GM23338 (cell line): ENCODE measurements at regions not wholly inside any gene's neighbourhood (a gene's known extent, or its start where the extent isn't known, plus 50 kb on each side); places are given as distances from the start of the nearest gene placed in this dataset.

Experiments
- ATAC-seq: fragments of 200-7000 bp; cut with Tn5 transposase; 3 replicates; pipeline ENCODE4 v1.9.1; 2020
- DNase-seq: peaks from one replicate; pipeline ENCODE4 v3.0.0-alpha.2; 2015; ENCODE audit warnings: low spot score
- H2AFZ ChIP-seq: fragments of 200-600 bp; sonication (generic); 2 replicates; pipeline ENCODE4 v1.8.0; 2016; ENCODE audit warnings: antibody characterized with exemption, mild to moderate bottlenecking, moderate library complexity
- H3F3A ChIP-seq: fragments of 200-600 bp; sonication (generic); replicated peaks from 2 replicates; pipeline ENCODE4 v1.8.0; 2017; ENCODE audit warnings: antibody characterized with exemption, mixed run types, low read depth
- H3K27ac ChIP-seq: fragments of 200-600 bp; sonication (generic); 2 replicates; pipeline ENCODE4 v1.6.1; 2016; ENCODE audit warnings: low read depth
- H3K27me3 ChIP-seq: fragments of 200-600 bp; sonication (generic); 2 replicates; pipeline ENCODE4 v1.8.0; 2016; ENCODE audit warnings: mild to moderate bottlenecking, mixed run types, moderate library complexity; ENCODE audit not compliant: insufficient read depth
- H3K36me3 ChIP-seq: fragments of 200-600 bp; sonication (generic); 2 replicates; pipeline ENCODE4 v1.8.0; 2016; ENCODE audit warnings: mild to moderate bottlenecking; ENCODE audit not compliant: insufficient read depth
- H3K4me1 ChIP-seq: fragments of 200-600 bp; sonication (generic); 2 replicates; pipeline ENCODE4 v1.8.0; 2016; ENCODE audit warnings: mild to moderate bottlenecking, moderate library complexity; ENCODE audit not compliant: insufficient read depth
- H3K4me2 ChIP-seq: fragments of 200-600 bp; sonication (generic); 2 replicates; pipeline ENCODE4 v1.7.1; 2017; ENCODE audit warnings: mixed run types
- H3K4me3 ChIP-seq: fragments of 200-600 bp; sonication (generic); 2 replicates; pipeline ENCODE4 v1.6.1; 2016; ENCODE audit warnings: mixed run types
- H3K79me2 ChIP-seq: fragments of 200-600 bp; sonication (generic); replicated peaks from 2 replicates; pipeline ENCODE4 v1.8.0; 2017; ENCODE audit warnings: mild to moderate bottlenecking; ENCODE audit not compliant: insufficient read depth
- H3K9me2 ChIP-seq: fragments of 200-600 bp; sonication (generic); 2 replicates; pipeline ENCODE4 v1.8.0; 2017; ENCODE audit not compliant: insufficient read depth
- H4K20me1 ChIP-seq: fragments of 200-600 bp; sonication (generic); replicated peaks from 2 replicates; pipeline ENCODE4 v1.8.0; 2017; ENCODE audit warnings: mild to moderate bottlenecking; ENCODE audit not compliant: insufficient read depth
- H3K27ac Mint-ChIP-seq: 2 replicates; pipeline ENCODE4 v1.8.0; 2020; ENCODE audit warnings: inconsistent platforms, mild to moderate bottlenecking, moderate library complexity, mixed read lengths
- H3K27me3 Mint-ChIP-seq: 3 replicates; pipeline ENCODE4 v1.8.0; 2022; ENCODE audit warnings: low read depth, mild to moderate bottlenecking, moderate library complexity, mixed read lengths, inconsistent platforms; ENCODE audit not compliant: insufficient read depth, poor library complexity
- H3K36me3 Mint-ChIP-seq: 3 replicates; pipeline ENCODE4 v1.8.0; 2021; ENCODE audit warnings: low read depth, mild to moderate bottlenecking, inconsistent platforms, moderate library complexity, mixed read lengths
- H3K4me1 Mint-ChIP-seq: 3 replicates; pipeline ENCODE4 v1.8.0; 2020; ENCODE audit warnings: mild to moderate bottlenecking, inconsistent platforms, mixed read lengths
- H3K4me3 Mint-ChIP-seq: 3 replicates; pipeline ENCODE4 v1.8.0; 2021; ENCODE audit warnings: moderate library complexity, mild to moderate bottlenecking, inconsistent platforms, mixed read lengths
- H3K9me3 Mint-ChIP-seq: 3 replicates; pipeline ENCODE4 v1.8.0; 2020; ENCODE audit warnings: moderate library complexity, mild to moderate bottlenecking, inconsistent platforms, mixed read lengths
- CREB1 ChIP-seq: fragments of 250-450 bp; sonication (Bioruptor Pico); IDR thresholded peaks from 2 replicates; pipeline ENCODE4 v1.5.0; 2020; ENCODE audit warnings: low read depth, mild to moderate bottlenecking, moderate library complexity
- ETS1 ChIP-seq: IDR thresholded peaks from 2 replicates; pipeline ENCODE4 v1.6.1; 2016; ENCODE audit warnings: antibody characterized with exemption
- EZH2 ChIP-seq: fragments of 200-600 bp; sonication (generic); IDR thresholded peaks from one replicate; pipeline ENCODE4 v1.8.0; 2017; ENCODE audit warnings: antibody characterized with exemption, mild to moderate bottlenecking, low read depth; ENCODE audit not compliant: unreplicated experiment
- EZH2phosphoT487 ChIP-seq: fragments of 200-600 bp; sonication (generic); IDR thresholded peaks from one replicate; pipeline ENCODE4 v1.8.1; 2018; ENCODE audit warnings: antibody characterized with exemption; ENCODE audit not compliant: unreplicated experiment
- JUNB ChIP-seq: IDR thresholded peaks from one replicate; pipeline ENCODE4 v1.6.1; 2016; ENCODE audit warnings: antibody characterized with exemption; ENCODE audit not compliant: unreplicated experiment
- NANOG ChIP-seq: IDR thresholded peaks from 2 replicates; pipeline ENCODE4 v1.6.1; 2016; ENCODE audit warnings: antibody characterized with exemption, borderline replicate concordance
- POLR2AphosphoS5 ChIP-seq: IDR thresholded peaks from 2 replicates; pipeline ENCODE4 v1.6.1; 2016; ENCODE audit warnings: antibody characterized with exemption, low read depth
- STAT1 ChIP-seq: IDR thresholded peaks from one replicate; pipeline ENCODE4 v1.6.1; 2016; ENCODE audit warnings: antibody characterized with exemption; ENCODE audit not compliant: unreplicated experiment
- ZNF114 ChIP-seq: fragments of 250-450 bp; sonication (Bioruptor Pico); IDR thresholded peaks from 2 replicates; pipeline ENCODE4 v1.5.0; 2020; ENCODE audit warnings: mild to moderate bottlenecking, moderate library complexity
- ZNF331 ChIP-seq: fragments of 250-450 bp; sonication (Bioruptor Pico); IDR thresholded peaks from 2 replicates; pipeline ENCODE4 v1.5.0; 2020; ENCODE audit warnings: low read depth, mild to moderate bottlenecking, moderate library complexity
- ZNF462 ChIP-seq: fragments of 250-450 bp; sonication (Bioruptor Pico); IDR thresholded peaks from 2 replicates; pipeline ENCODE4 v1.5.0; 2020; ENCODE audit warnings: mild to moderate bottlenecking, moderate library complexity

- TF ChIP-seq ETS1, result no peak
Observed at GRCh38 chr4:177092807-177093206, 216.9 kb upstream of the NEIL3 start (continued).

- H3K27me3 Mint-ChIP-seq, result no peaks in the 10 kb centered on the region
- H2AFZ ChIP-seq, result peak overlapping the region; percentile 78; the same call in 1 of the 2 replicates
- H3K27ac ChIP-seq, result no peak overlapping the region
- no peaks in the 10 kb centered on the region for H4K20me1 ChIP-seq
- no peak for TF ChIP-seq CREB1
- no peak for TF ChIP-seq NANOG
- TF ChIP-seq ZNF114, result no peak
- no peak for TF ChIP-seq STAT1
- no peak for TF ChIP-seq JUNB
- no peak for TF ChIP-seq EZH2phosphoT487
- TF ChIP-seq ETS1, result no peak
- TF ChIP-seq ZNF331 (CRISPR knock-in tag), result no peak
- TF ChIP-seq EZH2, result no peak
- no peak for TF ChIP-seq POLR2AphosphoS5
- TF ChIP-seq ZNF462 (CRISPR knock-in tag), result no peak
- H3K4me1 ChIP-seq, result 0 out of 2 replicates have a peak, but pooled peaks cover 3% of the 10 kb centered on the region
- H3K9me2 ChIP-seq, result no peaks in the 10 kb centered on the region
- no peak overlapping the region for H3K4me2 ChIP-seq
- no peaks in the 10 kb centered on the region for H3F3A ChIP-seq
- H3K36me3 Mint-ChIP-seq, result no peaks in the 10 kb centered on the region
- H3K27ac Mint-ChIP-seq, result no peak overlapping the region
- H3K4me1 Mint-ChIP-seq, result no peaks in the 10 kb centered on the region
- no peaks in the 10 kb centered on the region for H3K79me2 ChIP-seq
- no peak for DNase-seq
- H3K4me3 ChIP-seq, result no peak overlapping the region
- H3K36me3 ChIP-seq, result no peaks in the 10 kb centered on the region
- H3K9me3 Mint-ChIP-seq, result no peaks in the 10 kb centered on the region
- no peak overlapping the region for H3K4me3 Mint-ChIP-seq
- no peak for ATAC-seq
- no peaks in the 10 kb centered on the region for H3K27me3 ChIP-seq
Observed at GRCh38 chr4:177093964-177094363, 215.7 kb upstream of the NEIL3 start.
